GM23338 (cell line): ENCODE measurements at regions not wholly inside any gene's neighbourhood (a gene's known extent, or its start where the extent isn't known, plus 50 kb on each side); places are given as distances from the start of the nearest gene placed in this dataset.

Source experiments
- CREB1 ChIP-seq: fragments of 250-450 bp; sonication (Bioruptor Pico); IDR thresholded peaks from 2 replicates; pipeline ENCODE4 v1.5.0; 2020; ENCODE audit warnings: low read depth, mild to moderate bottlenecking, moderate library complexity
- CTCF ChIP-seq, 2 experiments: fragments of 200-600 bp in 1 of 2; sonication (generic) in 1 of 2; conservative IDR thresholded peaks; 2 replicates each; pipeline versions ENCODE4 v1.5.1 to v1.6.1; 2016 to 2017; ENCODE audit warnings: antibody characterized with exemption in 2 of 2, low read depth in 2 of 2, mild to moderate bottlenecking in 2 of 2, moderate library complexity in 1 of 2
- EZH2 ChIP-seq: fragments of 200-600 bp; sonication (generic); IDR thresholded peaks from one replicate; pipeline ENCODE4 v1.8.0; 2017; ENCODE audit warnings: antibody characterized with exemption, mild to moderate bottlenecking, low read depth; ENCODE audit not compliant: unreplicated experiment
- EZH2phosphoT487 ChIP-seq: fragments of 200-600 bp; sonication (generic); IDR thresholded peaks from one replicate; pipeline ENCODE4 v1.8.1; 2018; ENCODE audit warnings: antibody characterized with exemption; ENCODE audit not compliant: unreplicated experiment
- JUNB ChIP-seq: IDR thresholded peaks from one replicate; pipeline ENCODE4 v1.6.1; 2016; ENCODE audit warnings: antibody characterized with exemption; ENCODE audit not compliant: unreplicated experiment
- POLR2AphosphoS5 ChIP-seq: IDR thresholded peaks from 2 replicates; pipeline ENCODE4 v1.6.1; 2016; ENCODE audit warnings: antibody characterized with exemption, low read depth
- REST ChIP-seq: IDR thresholded peaks from one replicate; pipeline ENCODE4 v1.6.1; 2018; ENCODE audit warnings: antibody characterized with exemption; ENCODE audit not compliant: unreplicated experiment

DNA sequence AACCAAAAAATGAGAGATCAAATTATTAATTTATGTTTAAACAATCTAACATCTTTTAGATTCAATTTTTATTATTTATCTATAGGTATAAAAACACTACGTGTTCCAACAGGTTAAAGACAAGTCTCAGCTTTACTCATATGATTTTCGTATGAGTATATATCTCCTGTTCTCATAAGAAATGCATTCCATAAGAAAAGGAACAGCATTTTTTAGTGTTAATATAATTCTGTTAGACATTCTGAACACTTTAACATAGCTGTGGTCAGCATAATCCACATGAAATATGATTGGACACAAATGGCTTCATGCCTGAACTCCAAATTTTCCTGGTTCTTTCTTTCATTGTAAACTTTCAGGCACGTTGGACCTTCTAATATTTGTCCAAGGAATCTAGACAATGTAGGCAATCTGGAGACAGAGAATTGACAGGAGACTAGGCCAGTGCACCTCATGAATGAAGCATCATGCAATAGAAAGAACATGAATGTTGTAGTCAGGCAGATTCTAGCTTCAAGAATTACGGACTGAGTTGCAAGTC, 1122.0 kb upstream of the ALCAM start:
- TF ChIP-seq REST (no peak), CTCF (conservative IDR thresholded peaks at IDR 0.05; ENCODE audit: low read depth in 2 of 2) (no peak), EZH2phosphoT487 (no peak), EZH2 (no peak), POLR2AphosphoS5 (no peak), JUNB (no peak), CREB1 (CRISPR knock-in tag) (no peak)
